HUES48 (cell line): ENCODE measurements at regions not wholly inside any gene's neighbourhood (a gene's known extent, or its start where the extent isn't known, plus 50 kb on each side); places are given as distances from the start of the nearest gene placed in this dataset.
"Not testable (repeated sequence)": the region's sequence is repeated elsewhere in the genome, so short reads cannot be mapped to it uniquely, and the experiment has no call there.

Experiments used
- H3K27ac ChIP-seq: one replicate; pipeline ENCODE4 v1.7.0; 2013; ENCODE audit warnings: low read depth, low read length, inconsistent platforms
- H3K27me3 ChIP-seq: 2 replicates; pipeline ENCODE4 v1.6.1; 2013; ENCODE audit warnings: mild to moderate bottlenecking, low read length; ENCODE audit not compliant: control insufficient read depth, insufficient read depth
- H3K36me3 ChIP-seq: 2 replicates; pipeline ENCODE4 v1.6.1; 2013; ENCODE audit warnings: low read length; ENCODE audit not compliant: control insufficient read depth, insufficient read depth
- H3K4me1 ChIP-seq: 2 replicates; pipeline ENCODE4 v1.6.1; 2013; ENCODE audit warnings: mild to moderate bottlenecking, low read length; ENCODE audit not compliant: control insufficient read depth, insufficient read depth
- H3K4me3 ChIP-seq: 2 replicates; pipeline ENCODE4 v1.5.1; 2013; ENCODE audit warnings: mild to moderate bottlenecking, low read depth, low read length
- H3K9ac ChIP-seq: 2 replicates; pipeline ENCODE4 v1.6.1; 2013; ENCODE audit warnings: mild to moderate bottlenecking, low read depth, low read length, moderate library complexity
- H3K9me3 ChIP-seq: 2 replicates; pipeline ENCODE4 v1.6.1; 2013; ENCODE audit warnings: low read length; ENCODE audit not compliant: control insufficient read depth, insufficient read depth

- H3K4me1 ChIP-seq, H3K4me3 ChIP-seq, H3K27ac ChIP-seq, H3K36me3 ChIP-seq, H3K9ac ChIP-seq, H3K9me3 ChIP-seq, H3K27me3 ChIP-seq: not testable (repeated sequence)
These were observed 216.3 kb upstream of the DUSP10 start for GRCh38 chr1:221958161-221958562.

GRCh38 chr1:221957350-221957749, 215.5 kb upstream of the DUSP10 start:
- H3K27ac ChIP-seq, H3K4me1 ChIP-seq, H3K4me3 ChIP-seq, H3K27me3 ChIP-seq, H3K36me3 ChIP-seq, H3K9me3 ChIP-seq, H3K9ac ChIP-seq: not testable (repeated sequence)

GRCh38 chr1:221949996-221950395, 208.1 kb upstream of the DUSP10 start:
- Histone ChIP-seq H3K4me3 (no peak overlapping the region), H3K9me3 (no peaks in the 10 kb centered on the region), H3K36me3 (no peaks in the 10 kb centered on the region), H3K9ac (no peak overlapping the region), H3K27me3 (no peaks in the 10 kb centered on the region), H3K4me1 (no peaks in the 10 kb centered on the region), H3K27ac (no peak overlapping the region)

- no peaks in the 10 kb centered on the region for H3K9me3 ChIP-seq
- H3K4me1 ChIP-seq: no peaks in the 10 kb centered on the region
- H3K27ac ChIP-seq: no peak overlapping the region
- no peak overlapping the region for H3K9ac ChIP-seq
- no peaks in the 10 kb centered on the region for H3K27me3 ChIP-seq
- H3K4me3 ChIP-seq: no peak overlapping the region
- no peaks in the 10 kb centered on the region for H3K36me3 ChIP-seq
These were observed 206.6 kb upstream of the DUSP10 start for GRCh38 chr1:221948459-221948858.

GRCh38 chr1:221947731-221948130, 205.8 kb upstream of the DUSP10 start:
- Histone ChIP-seq H3K9ac (no peak overlapping the region), H3K4me3 (no peak overlapping the region), H3K27me3 (no peaks in the 10 kb centered on the region), H3K36me3 (no peaks in the 10 kb centered on the region), H3K27ac (no peak overlapping the region), H3K4me1 (no peaks in the 10 kb centered on the region), H3K9me3 (no peaks in the 10 kb centered on the region)

GRCh38 chr1:221946768-221947167, 204.9 kb upstream of the DUSP10 start:
- Histone ChIP-seq H3K27me3 (no peaks in the 10 kb centered on the region), H3K9me3 (no peaks in the 10 kb centered on the region), H3K27ac (no peak overlapping the region), H3K9ac (no peak overlapping the region), H3K4me1 (no peaks in the 10 kb centered on the region), H3K36me3 (no peaks in the 10 kb centered on the region), H3K4me3 (no peak overlapping the region)

GRCh38 chr1:221945669-221946068, 203.8 kb upstream of the DUSP10 start:
- Histone ChIP-seq H3K4me1 (no peaks in the 10 kb centered on the region), H3K36me3 (no peaks in the 10 kb centered on the region), H3K27ac (no peak overlapping the region), H3K9ac (no peak overlapping the region), H3K9me3 (no peaks in the 10 kb centered on the region), H3K4me3 (no peak overlapping the region), H3K27me3 (no peaks in the 10 kb centered on the region)

GRCh38 chr1:221944247-221944870, 202.5 kb upstream of the DUSP10 start:
- no peaks in the 10 kb centered on the region for H3K36me3 ChIP-seq
- H3K27me3 ChIP-seq: no peaks in the 10 kb centered on the region
- H3K27ac ChIP-seq: no peak overlapping the region
- H3K4me1 ChIP-seq: no peaks in the 10 kb centered on the region
- H3K9me3 ChIP-seq: no peaks in the 10 kb centered on the region
- H3K4me3 ChIP-seq: no peak overlapping the region
- H3K9ac ChIP-seq: no peak overlapping the region

GRCh38 chr1:221940631-221941030, 198.7 kb upstream of the DUSP10 start:
- Histone ChIP-seq H3K9me3 (no peaks in the 10 kb centered on the region), H3K36me3 (no peaks in the 10 kb centered on the region), H3K27ac (no peak overlapping the region), H3K27me3 (no peaks in the 10 kb centered on the region), H3K4me1 (no peaks in the 10 kb centered on the region), H3K4me3 (no peak overlapping the region), H3K9ac (no peak overlapping the region)

GRCh38 chr1:221939607-221940006, 197.7 kb upstream of the DUSP10 start:
- no peaks in the 10 kb centered on the region for H3K9me3 ChIP-seq
- H3K9ac ChIP-seq: no peak overlapping the region
- no peaks in the 10 kb centered on the region for H3K36me3 ChIP-seq
- no peak overlapping the region for H3K4me3 ChIP-seq
- no peak overlapping the region for H3K27ac ChIP-seq
- no peaks in the 10 kb centered on the region for H3K4me1 ChIP-seq
- no peaks in the 10 kb centered on the region for H3K27me3 ChIP-seq

GRCh38 chr1:221937155-221937953, 195.5 kb upstream of the DUSP10 start:
- no peaks in the 10 kb centered on the region for H3K4me1 ChIP-seq
- H3K9ac ChIP-seq: no peak overlapping the region
- no peaks in the 10 kb centered on the region for H3K36me3 ChIP-seq
- no peaks in the 10 kb centered on the region for H3K27me3 ChIP-seq
- H3K9me3 ChIP-seq: no peaks in the 10 kb centered on the region
- H3K4me3 ChIP-seq: no peak overlapping the region
- no peak overlapping the region for H3K27ac ChIP-seq
